OCI-LY1 (cell line): ENCODE measurements at regions not wholly inside any gene's neighbourhood (a gene's known extent, or its start where the extent isn't known, plus 50 kb on each side); places are given as distances from the start of the nearest gene placed in this dataset.

Experiments used
- H2AFZ ChIP-seq: fragments of 200-600 bp; sonication (generic), shearing (Covaris generic); 2 replicates; pipeline ENCODE4 v1.6.0; 2014; ENCODE audit warnings: antibody characterized with exemption, mild to moderate bottlenecking, low read length
- H3F3A ChIP-seq: fragments of 200-600 bp; sonication (generic), shearing (Covaris generic); 2 replicates; pipeline ENCODE4 v1.6.0; 2014; ENCODE audit warnings: mild to moderate bottlenecking, antibody characterized with exemption, low read length, moderate library complexity; ENCODE audit not compliant: insufficient read depth
- H3K27ac ChIP-seq: fragments of 200-600 bp; sonication (generic); 2 replicates; pipeline ENCODE4 v1.5.1; 2014; ENCODE audit warnings: low read length, mixed run types, mild to moderate bottlenecking, low read depth; ENCODE audit not compliant: poor library complexity, severe bottlenecking
- H3K27me3 ChIP-seq: fragments of 200-600 bp; sonication (generic); 2 replicates; pipeline ENCODE4 v1.6.0; 2014; ENCODE audit warnings: antibody characterized with exemption, mild to moderate bottlenecking, low read length, moderate library complexity; ENCODE audit not compliant: insufficient read depth
- H3K36me3 ChIP-seq: fragments of 200-600 bp; sonication (generic); 2 replicates; pipeline ENCODE4 v1.6.1; 2014; ENCODE audit warnings: mild to moderate bottlenecking, antibody characterized with exemption, low read length, moderate library complexity, mixed read lengths; ENCODE audit not compliant: insufficient read depth
- H3K4me1 ChIP-seq: fragments of 200-600 bp; sonication (generic); 2 replicates; pipeline ENCODE4 v1.5.1; 2014; ENCODE audit warnings: mild to moderate bottlenecking, low read length, moderate library complexity; ENCODE audit not compliant: insufficient read depth, severe bottlenecking
- H3K4me2 ChIP-seq: fragments of 200-600 bp; sonication (generic), shearing (Covaris generic); 2 replicates; pipeline ENCODE4 v1.6.1; 2014; ENCODE audit warnings: low read length
- H3K4me3 ChIP-seq: fragments of 200-600 bp; sonication (generic); 2 replicates; pipeline ENCODE4 v1.5.1; 2014; ENCODE audit warnings: low read length, low read depth, mild to moderate bottlenecking, mixed read lengths; ENCODE audit not compliant: poor library complexity, severe bottlenecking
- H3K79me2 ChIP-seq: fragments of 200-600 bp; shearing (Covaris generic); 2 replicates; pipeline ENCODE4 v1.6.1; 2016; ENCODE audit warnings: mixed run types, low read length, mixed read lengths; ENCODE audit not compliant: insufficient read depth
- H3K9ac ChIP-seq: fragments of 200-600 bp; sonication (generic), shearing (Covaris generic); 2 replicates; pipeline ENCODE4 v1.6.1; 2014; ENCODE audit warnings: mild to moderate bottlenecking, low read length, mixed read lengths
- H3K9me2 ChIP-seq: fragments of 200-600 bp; sonication (generic), shearing (Covaris generic); 2 replicates; pipeline ENCODE4 v1.6.1; 2014; ENCODE audit warnings: low read depth, mild to moderate bottlenecking, low read length, mixed read lengths
- H3K9me3 ChIP-seq: fragments of 200-600 bp; shearing (Covaris generic); 2 replicates; pipeline ENCODE4 v1.6.1; 2014; ENCODE audit warnings: low read length, mixed read lengths
- H4K20me1 ChIP-seq: fragments of 200-600 bp; sonication (generic), shearing (Covaris generic); 2 replicates; pipeline ENCODE4 v1.6.0; 2016; ENCODE audit warnings: mild to moderate bottlenecking, low read length; ENCODE audit not compliant: insufficient read depth
- EZH2 ChIP-seq: fragments of 200-600 bp; sonication (generic), shearing (Covaris generic); IDR thresholded peaks from 2 replicates; pipeline ENCODE4 v1.8.0; 2017; ENCODE audit warnings: borderline replicate concordance, mixed run types, mild to moderate bottlenecking, antibody characterized with exemption, low read length, moderate library complexity, mixed read lengths
- TF ChIP-seq, protein P1 (sequence below): fragments of 200-600 bp; sonication (generic), shearing (Covaris generic); IDR thresholded peaks from 2 replicates; pipeline ENCODE4 v1.5.1; 2017; ENCODE audit warnings: mild to moderate bottlenecking, antibody characterized with exemption, low read length, moderate library complexity, mixed read lengths

DNA sequence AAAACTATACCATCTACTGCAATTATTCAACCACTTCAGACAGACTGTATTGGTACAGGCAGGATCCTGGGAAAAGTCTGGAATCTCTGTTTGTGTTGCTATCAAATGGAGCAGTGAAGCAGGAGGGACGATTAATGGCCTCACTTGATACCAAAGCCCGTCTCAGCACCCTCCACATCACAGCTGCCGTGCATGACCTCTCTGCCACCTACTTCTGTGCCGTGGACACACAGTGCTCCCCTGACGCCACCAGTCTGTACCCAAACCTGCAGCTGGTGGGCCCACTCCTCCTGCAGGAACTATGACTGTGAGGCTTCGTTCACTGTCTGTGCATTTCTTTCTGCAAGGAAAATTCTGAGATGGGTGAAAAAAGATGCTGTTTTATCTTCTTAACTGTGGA, 284.7 kb downstream of the DAD1 start:
- Histone ChIP-seq H3K4me2 (no peak overlapping the region), H3K27me3 (no peaks in the 10 kb centered on the region), H3K4me3 (no peak overlapping the region), H3K36me3 (no peaks in the 10 kb centered on the region), H3K9ac (no peak overlapping the region), H3F3A (no peaks in the 10 kb centered on the region), H3K9me2 (no peaks in the 10 kb centered on the region), H3K79me2 (no peaks in the 10 kb centered on the region), H3K27ac (no peak overlapping the region), H2AFZ (no peak overlapping the region), H3K9me3 (no peaks in the 10 kb centered on the region), H3K4me1 (no peaks in the 10 kb centered on the region), H4K20me1 (no peaks in the 10 kb centered on the region)
- no peak for TF ChIP-seq EZH2
- TF ChIP-seq, protein P1, sequence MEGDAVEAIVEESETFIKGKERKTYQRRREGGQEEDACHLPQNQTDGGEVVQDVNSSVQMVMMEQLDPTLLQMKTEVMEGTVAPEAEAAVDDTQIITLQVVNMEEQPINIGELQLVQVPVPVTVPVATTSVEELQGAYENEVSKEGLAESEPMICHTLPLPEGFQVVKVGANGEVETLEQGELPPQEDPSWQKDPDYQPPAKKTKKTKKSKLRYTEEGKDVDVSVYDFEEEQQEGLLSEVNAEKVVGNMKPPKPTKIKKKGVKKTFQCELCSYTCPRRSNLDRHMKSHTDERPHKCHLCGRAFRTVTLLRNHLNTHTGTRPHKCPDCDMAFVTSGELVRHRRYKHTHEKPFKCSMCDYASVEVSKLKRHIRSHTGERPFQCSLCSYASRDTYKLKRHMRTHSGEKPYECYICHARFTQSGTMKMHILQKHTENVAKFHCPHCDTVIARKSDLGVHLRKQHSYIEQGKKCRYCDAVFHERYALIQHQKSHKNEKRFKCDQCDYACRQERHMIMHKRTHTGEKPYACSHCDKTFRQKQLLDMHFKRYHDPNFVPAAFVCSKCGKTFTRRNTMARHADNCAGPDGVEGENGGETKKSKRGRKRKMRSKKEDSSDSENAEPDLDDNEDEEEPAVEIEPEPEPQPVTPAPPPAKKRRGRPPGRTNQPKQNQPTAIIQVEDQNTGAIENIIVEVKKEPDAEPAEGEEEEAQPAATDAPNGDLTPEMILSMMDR, result no peak

DNA sequence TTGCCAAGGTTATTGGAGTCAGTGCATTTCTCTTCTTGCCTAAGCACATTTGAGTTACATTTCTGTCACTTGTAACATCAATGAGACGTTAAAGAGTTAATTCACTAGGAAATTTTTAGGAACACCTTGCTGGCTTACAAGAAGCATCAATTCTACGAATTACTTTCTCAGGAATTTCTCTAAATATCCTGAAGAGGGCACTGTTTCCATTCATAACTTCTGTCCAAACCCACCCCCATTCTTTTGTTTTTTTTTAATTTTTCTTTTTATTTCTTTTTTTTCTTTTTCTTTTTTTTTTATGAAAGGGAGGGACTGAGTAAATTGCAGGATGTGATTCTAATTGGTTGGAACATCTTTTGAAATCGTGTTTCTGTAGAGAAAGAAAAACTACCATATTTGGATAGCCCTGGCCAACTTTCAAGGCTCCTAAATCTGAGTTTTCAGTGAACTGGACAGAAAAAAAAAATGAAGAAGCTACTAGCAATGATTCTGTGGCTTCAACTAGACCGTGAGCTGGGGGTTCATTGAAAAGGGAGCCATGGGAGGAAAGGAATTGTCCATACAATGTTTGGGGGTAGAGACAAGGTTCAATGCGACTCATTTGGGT, 285.3 kb downstream of the DAD1 start:
- no peak overlapping the region for H3K4me2 ChIP-seq
- no peak overlapping the region for H3K4me3 ChIP-seq
- no peak overlapping the region for H3K9ac ChIP-seq
- H3K79me2 ChIP-seq, result no peaks in the 10 kb centered on the region
- no peak overlapping the region for H2AFZ ChIP-seq
- no peaks in the 10 kb centered on the region for H3K9me3 ChIP-seq
- no peak overlapping the region for H3K27ac ChIP-seq
- no peaks in the 10 kb centered on the region for H3K4me1 ChIP-seq
- H3F3A ChIP-seq, result no peaks in the 10 kb centered on the region
- H3K36me3 ChIP-seq, result no peaks in the 10 kb centered on the region
- TF ChIP-seq EZH2, result no peak
- TF ChIP-seq, protein P1, result peak; percentile 49
- no peaks in the 10 kb centered on the region for H4K20me1 ChIP-seq
- H3K9me2 ChIP-seq, result no peaks in the 10 kb centered on the region
- H3K27me3 ChIP-seq, result no peaks in the 10 kb centered on the region

DNA sequence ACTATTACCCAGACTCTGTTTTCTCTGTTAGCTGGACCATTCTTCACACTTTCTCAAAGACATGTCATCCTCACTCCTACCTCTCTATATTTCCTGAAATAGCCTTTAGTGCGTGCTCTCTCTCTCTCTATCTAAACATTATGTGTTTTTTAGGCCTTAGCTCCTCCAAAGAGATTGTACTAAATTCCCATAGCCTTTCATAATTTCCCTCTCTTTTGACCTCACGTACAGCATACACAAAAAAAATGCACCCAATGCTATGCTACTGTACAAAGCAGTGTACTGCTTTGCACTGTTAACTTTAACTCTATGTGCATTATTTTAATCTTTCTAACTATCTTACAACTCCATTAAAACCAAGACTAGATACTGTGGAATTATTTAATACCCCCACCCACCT, 288.4 kb downstream of the DAD1 start:
- Histone ChIP-seq H3K4me3 (no peak overlapping the region), H3F3A (no peaks in the 10 kb centered on the region), H3K27ac (no peak overlapping the region), H2AFZ (no peak overlapping the region), H3K9ac (no peak overlapping the region), H3K9me2 (no peaks in the 10 kb centered on the region), H3K27me3 (no peaks in the 10 kb centered on the region), H4K20me1 (no peaks in the 10 kb centered on the region), H3K9me3 (no peaks in the 10 kb centered on the region), H3K4me1 (no peaks in the 10 kb centered on the region), H3K36me3 (no peaks in the 10 kb centered on the region), H3K4me2 (no peak overlapping the region), H3K79me2 (no peaks in the 10 kb centered on the region)
- TF ChIP-seq, protein P1, result no peak
- no peak for TF ChIP-seq EZH2
